ENCODE measurements at regions not wholly inside any gene's neighbourhood (a gene's known extent, or its start where the extent isn't known, plus 50 kb on each side); places are given as distances from the start of the nearest gene placed in this dataset.

- no peak for TF ChIP-seq MAFK (IDR thresholded peaks at IDR 0.05; ENCODE audit: low read length)
- no peak for TF ChIP-seq BCLAF1 (IDR thresholded peaks at IDR 0.05; ENCODE audit: borderline replicate concordance in 1 of 2, control insufficient read depth in 1 of 2, low read depth in 2 of 2, low read length in 1 of 2)
These were observed 121.2 kb downstream of the NR4A2 start for GRCh38 chr2:156211318-156211717.

All from K562 (cell line).